ENCODE measurements at regions not wholly inside any gene's neighbourhood (a gene's known extent, or its start where the extent isn't known, plus 50 kb on each side); places are given as distances from the start of the nearest gene placed in this dataset.
A peak's percentile ranks its signal among the peaks of the same experiment; 100 is the strongest.

GRCh38 chr9:129341987-129342348 lies 163.9 kb upstream of the IER5L start:
- Histone ChIP-seq H3K27me3 (ENCODE audit: control insufficient read depth, insufficient read depth, low read length) (no peaks in the 10 kb centered on the region), H3K9me3 (ENCODE audit: control insufficient read depth, insufficient read depth, low read length) (no peaks in the 10 kb centered on the region), H2AFZ (replicated peaks; ENCODE audit: low read length, poor library complexity) (peak overlapping the region; percentile 49), H2AK5ac (ENCODE audit: low read depth, low read length) (peak overlapping the region; percentile 32; the same call in 1 of the 2 replicates), H4K5ac (ENCODE audit: low read depth, low read length) (no peak overlapping the region), H2AK9ac (replicated peaks; ENCODE audit: low read depth, low read length, poor library complexity) (no peak overlapping the region), H4K8ac (ENCODE audit: low read depth in 2 of 2, low read length in 2 of 2) (no peak overlapping the region), H3K4me1 (ENCODE audit: control insufficient read depth, insufficient read depth, low read length) (peaks cover 18% of the 10 kb centered on the region), H3K56ac (ENCODE audit: extremely low read depth, insufficient read depth, low read length) (no peak overlapping the region), H3K4me2 (ENCODE audit: low read depth, low read length) (no peak overlapping the region), H2BK5ac (ENCODE audit: low read depth, low read length, poor library complexity, severe bottlenecking) (no peak overlapping the region), H4K20me1 (ENCODE audit: insufficient read depth, low read length) (no peaks in the 10 kb centered on the region), H3K4ac (ENCODE audit: low read depth, low read length) (0 out of 2 replicates have a peak overlapping the region, but pooled peaks have one; percentile 2), H2BK20ac (ENCODE audit: low read depth, low read length) (no peak overlapping the region), H4K91ac (ENCODE audit: insufficient read depth, low read depth, low read length) (no peak overlapping the region), H3K14ac (replicated peaks; ENCODE audit: low read depth, low read length) (no peak overlapping the region), H3K9ac (ENCODE audit: low read depth, low read length) (no peak overlapping the region), H3K4me3 (ENCODE audit: insufficient read depth, low read depth, low read length) (no peak overlapping the region), H2BK15ac (ENCODE audit: low read depth, low read length) (no peak overlapping the region), H3K18ac (ENCODE audit: low read depth, low read length) (no peak overlapping the region), H3K36me3 (ENCODE audit: control insufficient read depth, insufficient read depth, low read length) (no peaks in the 10 kb centered on the region), H3K23ac (ENCODE audit: low read depth, low read length) (no peak overlapping the region), H3K9me1 (ENCODE audit: insufficient read depth, low read length) (peaks cover 21% of the 10 kb centered on the region), H2BK120ac (ENCODE audit: low read depth, low read length) (no peak overlapping the region), H3K79me1 (ENCODE audit: low read depth in 1 of 2, low read length in 2 of 2) (peaks cover 0 to 11% of the 10 kb centered on the region in 2 experiments; a peak in 2 of 4 replicates), H3K27ac (ENCODE audit: insufficient read depth, low read length) (no peak overlapping the region)
- ChIA-PET POLR2A (ENCODE audit: unreplicated experiment) (interaction anchor here (0.6 kb wide), 1 partner anchor 155 kb away, joined by 8 read pairs; no protein-coding TSS in a partner anchor), CTCF (no interaction called here)
- DNase-seq (no peak), ATAC-seq (ENCODE audit: low read depth) (no peak)
- BruUV-seq (replicated peaks): no TSS peak
- in situ Hi-C loops (cut with MboI; ENCODE audit: low sequenced_read_pairs) (no loop called here), intact Hi-C loops (cut with micrococcal nuclease) (no loop called here), dilution Hi-C loops (cut with HindIII; ENCODE audit: low sequenced_read_pairs, unreplicated experiment) (no loop called here)
- 100% methylated on average over 3 of the region's 8 CpGs; no CpG with 5 or more reads in 1 of the 2 experiments for WGBS, 2 experiments (ENCODE audit: extremely low coverage in 2 of 2, insufficient read length in 1 of 2)
- no peak for TF ChIP-seq USF2 (IDR thresholded peaks at IDR 0.05; ENCODE audit: low read depth, low read length)
- TF ChIP-seq FOS (IDR thresholded peaks at IDR 0.05; ENCODE audit: low read depth, low read length): no peak
- no peak for TF ChIP-seq CHD1 (IDR thresholded peaks at IDR 0.05; ENCODE audit: low read depth, low read length)
- TF ChIP-seq MAFK (IDR thresholded peaks at IDR 0.05; ENCODE audit: low read depth, low read length): no peak
- TF ChIP-seq CTCF (conservative IDR thresholded peaks at IDR 0.05; ENCODE audit: low read depth, low read length): no peak
- no peak for TF ChIP-seq RCOR1 (IDR thresholded peaks at IDR 0.05; ENCODE audit: insufficient replicate concordance, low read length)
- TF ChIP-seq ELK1 (IDR thresholded peaks at IDR 0.05; ENCODE audit: borderline replicate concordance, low read depth, low read length): no peak
- TF ChIP-seq MXI1 (IDR thresholded peaks at IDR 0.05; ENCODE audit: borderline replicate concordance, low read depth, low read length): no peak
- no peak for TF ChIP-seq RFX5 (IDR thresholded peaks at IDR 0.05; ENCODE audit: low read depth, low read length)
- TF ChIP-seq SMC3 (IDR thresholded peaks at IDR 0.05; ENCODE audit: low read depth, low read length): no peak
